ENCODE measurements at regions not wholly inside any gene's neighbourhood (a gene's known extent, or its start where the extent isn't known, plus 50 kb on each side); places are given as distances from the start of the nearest gene placed in this dataset.
"Not testable (repeated sequence)": the region's sequence is repeated elsewhere in the genome, so short reads cannot be mapped to it uniquely, and the experiment has no call there.

DNA sequence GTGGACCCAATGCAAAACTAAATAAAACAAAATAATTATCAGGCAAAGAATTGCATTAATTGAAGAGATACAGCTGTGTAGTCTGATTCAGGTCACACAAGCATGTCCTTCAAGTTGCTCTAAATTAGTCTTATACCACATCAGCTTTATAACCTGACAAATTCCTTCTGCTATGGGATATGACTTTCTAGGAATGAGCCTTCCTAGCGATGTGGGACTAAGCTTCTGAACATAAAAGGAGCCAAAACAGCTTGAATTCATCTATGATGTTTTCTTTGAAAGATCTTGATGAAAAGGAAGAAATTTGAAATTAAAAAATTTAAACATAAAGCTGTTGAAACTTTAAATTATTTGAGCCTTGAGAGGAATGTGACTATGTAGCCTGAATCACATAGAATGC is 1409.1 kb downstream of the CDH11 start:
- intact Hi-C loops (cut with DNase I) = no loop called here
- no peak for DNase-seq

DNA sequence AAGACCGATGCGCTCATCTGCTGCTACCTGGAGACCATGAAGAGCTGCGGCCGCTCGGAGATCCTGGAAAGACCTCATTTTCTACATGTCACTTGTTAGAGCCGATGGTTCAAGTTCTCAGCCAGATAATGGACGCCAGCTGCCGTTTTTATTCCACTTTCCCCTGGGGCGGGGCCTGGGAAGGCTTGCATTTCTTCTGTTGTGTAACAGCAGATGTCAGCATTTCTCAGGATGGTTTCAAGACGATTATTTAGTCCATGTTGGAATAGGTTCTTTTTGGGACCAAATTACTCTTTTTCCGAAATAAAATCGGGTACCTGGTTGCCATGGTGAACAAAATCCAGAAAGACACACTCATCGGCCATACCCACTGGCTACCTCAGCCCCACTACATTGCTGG is 1418.3 kb downstream of the CDH11 start:
- DNase-seq = peak in 1 of 10 donors; percentile 50
- intact Hi-C loops (cut with DNase I) = no loop called here

DNA sequence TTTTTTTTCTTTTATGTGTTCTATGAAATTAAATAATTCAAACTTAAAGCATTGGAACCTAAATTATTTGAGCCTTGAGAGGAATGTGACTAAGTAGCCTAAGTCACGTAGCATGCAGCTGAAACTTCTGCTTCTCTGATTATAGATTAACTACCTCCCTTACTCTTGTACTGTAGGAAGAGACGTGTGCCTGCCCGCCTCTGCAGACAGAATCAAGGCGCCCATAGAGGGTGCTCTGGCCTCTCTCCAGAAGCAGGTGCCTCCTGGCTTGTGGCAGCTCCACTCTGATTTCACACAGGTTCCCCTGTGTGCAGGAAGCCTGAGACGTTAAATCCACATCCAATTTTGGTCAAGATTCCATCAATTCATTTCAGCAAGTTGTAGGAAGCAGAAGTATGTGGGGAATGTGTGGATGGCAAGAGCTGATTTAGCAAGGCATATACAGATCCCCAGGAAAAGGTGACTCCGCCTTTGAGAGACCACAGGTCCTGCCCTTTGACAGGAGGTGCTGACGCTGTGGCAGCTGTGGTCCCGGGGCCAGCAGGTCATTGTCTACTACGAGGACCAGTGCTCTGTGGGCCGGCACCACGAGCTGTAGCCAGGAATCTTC is 1418.8 kb downstream of the CDH11 start:
- intact Hi-C loops (cut with DNase I) = no loop called here
- DNase-seq = no peak

DNA sequence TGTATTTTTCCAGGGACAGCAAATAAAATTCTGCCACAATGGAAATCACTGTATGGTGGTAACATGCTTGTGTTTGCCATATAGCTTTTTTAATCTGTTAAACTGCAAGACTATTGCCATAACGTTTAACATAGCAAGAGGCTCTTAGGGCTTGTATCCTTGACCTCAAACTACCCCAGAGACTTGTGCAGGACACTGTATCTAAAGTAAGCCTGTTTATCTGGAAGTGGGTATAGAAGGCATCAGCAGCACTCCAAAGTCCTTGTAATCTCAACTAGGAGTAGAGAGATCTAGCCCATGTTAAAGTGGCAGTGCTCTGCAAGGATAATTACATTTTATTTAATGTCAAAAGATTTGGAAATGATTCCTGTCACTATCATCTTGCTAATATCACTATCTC is 1424.1 kb downstream of the CDH11 start:
- no peak for DNase-seq
- intact Hi-C loops (cut with DNase I) = no loop called here

DNA sequence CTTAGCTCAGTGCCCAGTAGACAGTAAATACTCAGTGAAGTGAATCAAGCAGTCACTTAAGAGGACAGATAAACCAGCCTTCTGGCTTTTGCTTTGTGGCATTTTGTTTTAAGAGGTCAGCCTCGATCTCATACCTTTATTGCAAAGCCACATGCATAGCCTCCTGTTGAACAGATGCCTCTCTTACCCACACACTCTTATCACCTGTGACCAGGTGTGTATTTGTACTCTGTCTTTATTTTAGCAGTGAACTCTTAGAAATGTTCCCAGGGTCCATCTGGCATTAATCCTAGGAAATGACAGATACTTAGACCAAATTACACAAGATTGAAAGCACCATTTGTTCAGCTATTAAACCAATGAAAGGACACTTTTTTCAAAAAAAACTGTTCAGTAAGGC is 1426.5 kb downstream of the CDH11 start:
- no peak for DNase-seq
- intact Hi-C loops (cut with DNase I) = no loop called here

DNA sequence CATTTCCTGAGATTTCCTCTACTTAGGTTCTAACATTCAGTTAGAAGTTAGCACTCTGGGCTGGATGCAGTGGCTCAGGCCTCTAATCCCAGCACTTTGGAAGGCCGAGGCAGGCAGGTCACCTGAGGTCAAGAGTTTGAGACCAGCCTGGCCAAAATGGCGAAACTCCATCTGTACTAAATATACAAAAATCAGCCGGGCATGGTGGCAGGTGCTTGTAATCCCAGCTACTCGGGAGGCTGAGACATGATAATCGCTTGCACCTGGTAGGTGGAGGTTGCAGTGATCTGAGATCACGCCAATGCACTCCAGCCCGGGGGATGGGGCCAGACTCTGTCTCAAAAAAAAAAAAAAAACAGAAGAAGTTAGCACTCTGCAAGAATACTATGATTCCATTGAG is 1430.9 kb downstream of the CDH11 start:
- intact Hi-C loops (cut with DNase I) = no loop called here
- peak in 1 of 10 donors; percentile 26 for DNase-seq

DNA sequence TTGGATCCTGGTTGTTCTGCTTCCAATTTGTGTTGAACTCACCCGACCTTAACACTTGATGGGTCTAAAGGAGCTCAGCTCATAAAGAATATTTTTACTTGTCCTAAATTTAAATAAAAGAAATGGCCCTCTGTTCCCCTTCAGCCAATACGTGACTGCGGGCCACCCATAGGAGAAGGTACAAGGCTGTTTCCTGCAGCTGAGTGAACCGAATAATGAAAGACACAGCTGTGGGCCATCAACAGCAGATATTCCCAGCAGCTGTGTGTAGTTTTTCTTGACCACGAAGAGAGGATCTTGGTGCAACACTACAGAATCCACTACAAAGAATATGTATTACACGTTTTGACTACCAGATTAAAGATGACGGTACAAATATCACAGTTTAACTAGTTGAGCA is 1431.6 kb downstream of the CDH11 start:
- DNase-seq = no peak
- intact Hi-C loops (cut with DNase I) = no loop called here

DNA sequence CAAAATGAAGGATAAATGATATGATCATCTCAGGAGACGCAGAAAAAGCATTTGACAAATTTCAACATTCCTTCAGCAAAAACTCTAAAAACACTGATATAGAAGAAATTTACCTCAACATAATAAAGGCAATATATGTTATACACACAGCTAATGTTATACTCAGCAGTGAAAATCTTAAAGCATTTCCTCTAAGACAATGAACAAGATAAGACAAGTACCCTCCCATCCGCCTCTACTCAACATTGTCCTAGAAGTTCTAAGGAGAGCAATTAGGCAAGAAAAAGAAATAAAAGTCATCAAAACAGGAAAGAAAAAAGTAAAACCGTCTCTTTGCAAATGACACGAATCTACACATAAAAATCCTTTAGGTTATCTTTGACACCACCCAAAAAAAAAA is 1432.8 kb downstream of the CDH11 start:
- no peak for DNase-seq
- intact Hi-C loops (cut with DNase I) = no loop called here

DNA sequence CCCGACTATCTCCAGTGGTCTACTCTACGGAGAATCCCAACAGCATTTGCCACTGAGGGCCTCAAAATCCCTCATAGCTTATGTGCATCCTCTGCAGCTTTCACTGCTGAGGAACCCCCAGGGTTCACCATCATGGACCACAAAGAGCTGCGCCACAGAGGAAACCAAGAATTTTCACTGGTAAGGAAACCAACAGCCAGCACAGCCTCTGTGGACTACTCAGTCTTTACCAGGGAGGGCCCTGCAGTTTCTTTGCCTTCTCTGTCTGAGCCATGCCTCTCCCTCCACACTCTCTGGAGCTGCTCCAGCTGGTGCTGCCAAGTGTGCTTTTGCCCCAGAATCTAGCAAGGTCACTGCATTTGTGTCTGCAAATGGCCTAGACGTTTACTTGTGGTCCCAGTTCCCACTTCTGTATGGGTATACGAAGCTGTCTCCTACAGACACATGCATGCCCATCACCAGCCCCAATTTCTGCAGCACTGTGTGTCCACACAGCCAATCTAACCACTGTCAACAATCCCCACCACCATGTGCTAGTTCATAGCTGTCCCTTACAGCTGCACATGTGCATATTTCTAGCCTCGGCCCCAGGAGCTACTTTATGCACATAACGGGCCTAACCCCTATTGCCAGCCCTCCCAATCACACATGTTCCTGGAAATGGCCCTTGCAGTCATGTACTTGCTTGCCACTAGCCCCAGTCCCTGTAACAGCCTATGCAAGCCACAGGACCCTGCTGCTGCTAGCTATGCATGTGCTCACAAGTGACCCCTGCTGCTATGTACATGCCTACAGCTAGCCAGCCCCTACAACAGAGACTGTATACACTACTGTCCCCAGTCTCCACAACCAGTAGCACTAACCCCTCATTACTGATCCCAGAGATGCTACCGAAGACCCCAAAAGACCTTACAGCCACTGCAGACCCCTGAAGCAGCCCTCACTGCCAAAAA is 1437.4 kb downstream of the CDH11 start:
- intact Hi-C loops (cut with DNase I) = no loop called here
- no peak for DNase-seq

DNA sequence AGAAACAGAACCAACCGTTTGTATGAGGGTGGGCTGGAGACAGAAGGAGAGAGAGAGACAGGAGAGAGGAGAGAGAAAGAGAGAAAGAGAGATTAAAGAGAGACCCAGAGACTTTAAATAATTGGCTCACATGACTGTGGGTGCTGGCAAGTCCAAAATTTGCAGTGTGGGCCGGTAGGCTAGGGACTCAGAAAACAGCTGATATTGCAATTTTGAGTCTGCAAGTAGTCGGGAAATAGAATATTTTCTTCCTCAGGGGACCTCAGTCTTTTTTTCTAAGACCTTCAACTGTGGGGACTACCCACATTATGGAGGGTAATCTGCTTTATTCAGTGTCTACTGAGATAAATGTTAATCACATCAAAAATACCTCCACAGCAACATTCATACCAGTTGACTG is 1439.0 kb downstream of the CDH11 start:
- DNase-seq = no peak
- intact Hi-C loops (cut with DNase I) = no loop called here

DNA sequence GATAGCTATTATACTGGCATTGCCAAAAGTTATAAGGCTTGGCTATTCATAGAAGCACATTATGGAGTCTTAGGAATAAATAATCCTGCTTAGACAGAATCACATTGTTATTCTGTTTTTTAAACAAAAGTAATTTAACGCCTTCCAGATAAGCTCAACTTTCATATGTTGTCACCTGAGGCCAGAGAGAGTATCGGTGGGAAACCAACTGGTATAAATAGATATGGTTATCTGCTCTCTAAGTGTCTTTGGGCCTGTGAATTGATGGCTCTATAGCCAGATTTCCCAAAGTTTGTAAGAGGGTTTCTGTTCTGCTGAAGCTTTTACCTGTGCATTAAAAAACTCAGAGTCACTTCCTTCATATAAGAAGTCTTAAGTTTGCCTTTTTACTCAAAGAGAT is 1449.4 kb downstream of the CDH11 start:
- intact Hi-C loops (cut with DNase I) = no loop called here

DNA sequence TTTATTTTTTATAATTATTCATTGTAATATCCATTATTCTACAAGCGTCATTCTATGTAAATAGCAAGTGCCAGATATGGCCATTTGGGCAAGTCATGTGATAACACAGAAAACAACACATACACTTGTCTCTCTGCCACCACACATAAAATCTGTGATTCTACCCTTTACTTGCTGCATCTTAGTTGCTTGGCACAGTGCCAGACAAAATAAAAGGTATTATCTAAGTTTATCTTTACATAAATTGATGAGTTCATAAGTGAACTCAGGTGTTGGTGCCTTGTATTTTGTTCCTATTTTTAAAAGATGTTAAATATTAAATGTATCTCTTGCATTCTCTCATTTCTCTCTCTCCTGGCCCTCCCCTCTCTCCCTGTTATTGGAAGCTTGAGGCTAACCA is 1458.7 kb downstream of the CDH11 start:
- DNase-seq = no peak
- intact Hi-C loops (cut with DNase I) = no loop called here

More for the DNA sequence above, 1449.4 kb downstream of the CDH11 start:
- no peak for DNase-seq

DNA sequence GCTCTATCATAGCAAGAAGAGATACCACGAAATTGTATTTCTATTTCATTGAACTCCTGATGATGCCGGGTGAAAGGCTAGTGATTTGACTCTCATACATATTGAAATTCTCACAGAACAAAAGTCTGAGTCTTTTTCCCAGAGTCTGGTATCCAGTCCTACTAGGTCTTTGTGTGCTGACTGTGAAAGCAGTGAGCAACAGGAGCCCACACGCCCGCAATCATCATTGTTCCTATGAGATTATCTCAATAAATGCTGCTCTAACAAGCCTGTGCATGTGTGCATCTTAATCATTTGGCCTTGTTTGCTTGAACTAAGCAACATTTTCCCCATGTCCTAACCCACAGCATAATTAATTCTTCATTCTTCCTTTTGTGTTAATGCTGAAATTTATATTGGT is 1466.0 kb downstream of the CDH11 start:
- intact Hi-C loops (cut with DNase I) = no loop called here
- DNase-seq = no peak

DNA sequence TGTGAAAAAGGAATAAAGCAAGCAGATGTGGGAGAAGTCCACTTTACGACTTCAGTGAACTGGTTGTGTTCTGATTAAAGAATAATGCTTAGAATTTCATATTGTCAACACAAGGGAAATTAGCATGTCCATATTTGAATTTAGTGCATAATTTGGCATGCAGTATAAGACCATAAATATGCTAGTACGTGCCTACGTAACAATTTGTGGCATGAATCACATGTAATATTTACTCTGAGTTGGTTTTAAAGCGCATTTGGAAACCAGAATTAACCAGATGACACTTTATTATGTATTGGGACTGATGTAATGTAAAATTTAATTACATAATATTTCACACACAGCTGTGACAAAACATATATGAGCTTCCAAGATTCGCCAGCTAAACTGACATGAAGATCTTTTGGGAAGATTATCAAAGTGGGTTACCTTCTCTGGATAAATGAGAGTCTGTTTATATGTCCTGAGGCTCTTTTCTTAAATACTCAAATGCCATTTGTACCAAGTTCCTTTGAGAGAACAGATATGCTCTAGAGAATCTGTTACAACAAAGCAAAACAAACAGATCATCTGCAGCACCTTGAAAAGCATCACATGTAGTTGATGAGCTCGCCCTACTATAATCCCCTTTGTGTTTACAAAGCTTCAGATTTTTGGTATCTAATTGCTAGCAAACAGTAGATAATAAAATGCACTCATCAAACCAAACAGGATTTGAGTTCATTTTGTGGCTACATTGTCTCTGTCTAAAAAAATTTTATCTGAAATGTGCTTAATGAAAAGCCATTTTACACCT is 1468.6 kb downstream of the CDH11 start:
- intact Hi-C loops (cut with DNase I) = no loop called here

DNA sequence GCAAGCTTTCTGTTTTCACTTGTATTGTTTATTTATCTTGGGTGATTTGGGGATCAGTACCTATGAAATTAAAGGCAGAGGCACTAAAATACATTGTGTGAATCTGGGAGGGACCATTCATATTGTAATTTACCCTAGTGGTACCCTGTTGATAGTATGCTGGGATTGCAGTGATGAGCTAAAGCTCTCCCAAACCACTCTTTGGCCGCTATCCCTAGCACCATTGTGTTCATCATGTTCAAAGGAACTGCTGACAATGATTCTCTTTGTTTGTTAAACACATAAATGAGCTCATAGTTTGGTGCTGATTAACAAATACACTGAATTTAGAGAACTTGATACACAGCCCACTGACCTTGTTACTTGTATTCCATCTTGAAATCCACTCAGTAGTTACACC is 1469.8 kb downstream of the CDH11 start:
- intact Hi-C loops (cut with DNase I) = no loop called here
- DNase-seq = no peak

More for the DNA sequence above, 1468.6 kb downstream of the CDH11 start:
- no peak for DNase-seq

DNA sequence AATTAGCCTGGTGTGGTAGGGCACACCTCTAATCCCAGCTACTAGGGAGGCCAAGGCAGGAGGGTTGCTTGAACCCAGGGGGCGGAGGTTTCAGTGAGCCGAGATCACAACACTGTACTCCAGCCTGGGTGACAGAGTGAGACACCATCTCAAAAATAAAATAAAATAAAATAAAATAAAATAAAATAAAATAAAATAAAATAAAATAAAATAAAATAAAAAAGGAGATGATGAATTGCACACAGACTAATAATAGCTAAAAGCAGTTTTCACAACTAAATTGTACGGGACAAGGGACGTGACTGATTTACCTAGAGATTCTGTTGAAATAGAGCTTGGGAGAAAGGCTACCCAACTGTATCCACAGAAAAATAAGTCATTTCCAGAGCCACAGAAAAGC is 1471.3 kb downstream of the CDH11 start:
- no peak for DNase-seq
- intact Hi-C loops (cut with DNase I) = no loop called here

DNA sequence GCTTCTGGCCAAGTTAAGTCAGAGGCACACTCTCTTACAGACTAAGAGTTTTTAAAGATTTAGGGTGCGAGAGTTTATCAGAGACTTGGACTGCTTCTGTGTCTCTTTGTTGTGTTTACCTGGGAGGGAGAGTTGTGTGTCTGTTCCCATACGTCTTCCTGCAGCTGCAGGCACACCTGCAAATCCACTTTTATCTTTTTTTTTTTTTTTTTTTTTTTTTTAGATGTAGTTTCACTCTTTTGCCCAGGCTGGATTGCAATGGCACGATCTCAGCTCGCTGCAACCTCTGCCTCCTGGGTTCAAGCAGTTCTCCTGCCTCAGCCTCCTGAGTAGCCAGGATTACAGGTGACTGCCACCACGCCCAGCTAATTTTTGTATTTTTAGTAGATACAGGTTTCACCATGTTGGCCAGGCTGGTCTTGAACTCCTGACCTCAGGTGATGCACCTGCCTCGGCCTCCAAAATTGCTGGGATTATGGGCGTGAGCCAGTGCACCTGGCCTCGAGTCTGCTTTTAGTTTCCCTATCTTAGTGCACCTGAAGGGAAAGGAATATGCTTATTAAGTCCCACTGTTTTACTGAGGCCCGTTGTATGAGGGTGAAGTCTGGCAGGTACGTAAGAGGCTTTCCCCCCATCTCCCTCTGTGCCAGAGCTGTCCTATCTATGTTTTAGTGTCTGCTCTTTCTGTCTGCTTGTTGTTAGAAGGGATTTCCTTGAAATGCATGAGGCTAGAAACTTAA is 1488.0 kb downstream of the CDH11 start:
- DNase-seq; intact Hi-C loops (cut with DNase I): not testable (repeated sequence)

DNA sequence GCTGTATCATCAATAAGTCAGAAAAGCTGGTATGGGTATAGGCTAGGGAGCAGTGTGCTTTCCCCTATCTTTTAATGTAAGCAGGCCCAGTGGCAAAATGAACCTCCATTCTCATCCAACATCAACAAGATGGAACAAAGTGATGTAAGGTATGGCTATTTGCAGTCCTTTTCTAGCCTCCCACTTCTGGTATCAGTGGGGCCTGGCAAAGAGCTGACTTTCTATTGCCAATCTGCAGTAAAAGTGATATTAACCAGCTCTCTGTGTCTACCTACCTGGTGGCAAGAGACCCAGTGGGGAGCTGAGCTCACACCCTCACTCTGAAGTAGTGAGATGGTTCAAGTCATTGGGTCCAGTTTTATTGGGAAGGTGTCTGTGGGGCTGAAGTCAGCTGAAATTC is 1492.6 kb downstream of the CDH11 start:
- intact Hi-C loops (cut with DNase I) = no loop called here
- no peak for DNase-seq

DNA sequence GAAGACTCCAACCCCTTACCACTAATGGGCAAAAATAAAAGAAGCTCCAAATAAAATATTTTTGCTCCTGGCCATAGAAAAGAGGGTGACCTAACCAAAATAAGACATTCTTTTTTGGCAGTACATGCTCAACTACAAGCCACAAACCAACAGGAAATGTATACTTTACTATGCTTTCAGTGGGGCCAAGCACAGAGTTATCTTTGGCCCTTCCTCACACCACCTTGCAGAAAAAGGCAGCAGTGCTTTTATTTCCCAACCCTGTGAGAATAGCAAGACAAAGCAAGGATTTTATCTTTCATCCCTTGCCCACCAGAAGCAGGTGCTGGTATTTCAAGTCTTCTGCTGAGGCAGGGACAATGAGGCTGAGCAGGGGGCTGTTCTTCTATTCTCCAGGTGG is 1493.1 kb downstream of the CDH11 start:
- no peak for DNase-seq
- intact Hi-C loops (cut with DNase I) = no loop called here

DNA sequence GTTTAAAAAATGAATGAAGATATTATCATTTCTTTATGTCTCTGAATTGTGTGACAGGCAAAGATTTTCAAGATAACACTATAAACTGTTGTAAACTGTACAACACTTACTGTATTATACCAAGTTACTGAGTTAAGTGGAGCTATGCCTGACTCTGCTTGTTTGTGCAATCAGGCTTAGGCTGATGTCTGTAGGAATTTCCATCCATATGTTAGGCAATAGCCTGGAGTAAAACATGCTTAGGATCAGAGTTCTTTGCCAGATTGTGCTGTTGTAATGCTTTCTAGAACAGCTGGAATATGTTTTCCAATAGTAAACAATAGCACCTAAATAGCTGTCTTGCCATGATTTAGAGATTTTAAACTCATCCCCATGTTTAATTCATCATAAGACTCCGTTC is 1496.7 kb downstream of the CDH11 start:
- intact Hi-C loops (cut with DNase I) = no loop called here
- no peak for DNase-seq

Data from posterior cingulate gyrus (tissue), 11 donors.